OCI-LY3 (cell line): ENCODE measurements at regions not wholly inside any gene's neighbourhood (a gene's known extent, or its start where the extent isn't known, plus 50 kb on each side); places are given as distances from the start of the nearest gene placed in this dataset.
A peak's percentile ranks its signal among the peaks of the same experiment; 100 is the strongest.

Experiments
- H2AFZ ChIP-seq: fragments of 200-600, 300-600 bp; shearing (Covaris generic); 2 replicates; pipeline ENCODE4 v1.6.0; 2014; ENCODE audit warnings: antibody characterized with exemption, low read depth, low read length
- H3K27ac ChIP-seq: fragments of 200-600, 300-600 bp; sonication (generic); 2 replicates; pipeline ENCODE4 v1.5.1; 2014; ENCODE audit warnings: mild to moderate bottlenecking, low read length, moderate library complexity, mixed read lengths
- H3K27me3 ChIP-seq: fragments of 200-600, 300-600 bp; sonication (generic); 2 replicates; pipeline ENCODE4 v1.6.1; 2014; ENCODE audit warnings: low read depth, low read length, mixed read lengths
- H3K36me3 ChIP-seq: fragments of 200-600, 300-600 bp; sonication (generic); replicated peaks from 2 replicates; pipeline ENCODE3; 2014; ENCODE audit warnings: low read depth, low read length, mixed read lengths
- H3K4me1 ChIP-seq: fragments of 300-600, 200-600 bp; sonication (generic); 2 replicates; pipeline ENCODE4 v1.6.1; 2014; ENCODE audit warnings: low read length, mixed read lengths
- H3K4me2 ChIP-seq: fragments of 200-600, 300-600 bp; sonication (generic); 2 replicates; pipeline ENCODE4 v1.6.1; 2014; ENCODE audit warnings: low read length, mixed read lengths
- H3K4me3 ChIP-seq: fragments of 300-600, 200-600 bp; sonication (generic); 2 replicates; pipeline ENCODE4 v1.5.1; 2014; ENCODE audit warnings: antibody characterized with exemption, mild to moderate bottlenecking, low read length, moderate library complexity
- H3K79me2 ChIP-seq: fragments of 300-600, 200-600 bp; shearing (Covaris generic); 2 replicates; pipeline ENCODE4 v1.6.1; 2014; ENCODE audit warnings: mild to moderate bottlenecking, low read length, mixed read lengths
- H3K9ac ChIP-seq: fragments of 300-600, 200-600 bp; shearing (Covaris generic); 2 replicates; pipeline ENCODE4 v1.6.0; 2014; ENCODE audit warnings: mild to moderate bottlenecking, low read length, moderate library complexity
- H3K9me3 ChIP-seq: fragments of 200-600, 300-600 bp; shearing (Covaris generic); 2 replicates; pipeline ENCODE4 v1.6.1; 2014; ENCODE audit warnings: low read length, mixed read lengths; ENCODE audit not compliant: insufficient read depth
- H4K20me1 ChIP-seq: fragments of 200-600, 300-600 bp; sonication (generic); 2 replicates; pipeline ENCODE4 v1.6.1; 2016; ENCODE audit warnings: low read length, mixed read lengths; ENCODE audit not compliant: insufficient read depth
- CTCF ChIP-seq: fragments of 200-600, 300-600 bp; sonication (generic); IDR thresholded peaks from 2 replicates; pipeline ENCODE4 v1.5.1; 2014; ENCODE audit warnings: antibody characterized with exemption, low read length, low read depth
- EZH2phosphoT487 ChIP-seq: fragments of 200-600 bp; shearing (Covaris generic); IDR thresholded peaks from 2 replicates; pipeline ENCODE4 v1.6.1; 2018; ENCODE audit warnings: antibody characterized with exemption, mixed run types, low read depth

- no peak overlapping the region for H3K9ac ChIP-seq
- no peak overlapping the region for H3K27ac ChIP-seq
- H4K20me1 ChIP-seq, result no peaks in the 10 kb centered on the region
- H2AFZ ChIP-seq, result no peak overlapping the region
- H3K4me3 ChIP-seq, result no peak overlapping the region
- TF ChIP-seq EZH2phosphoT487 (no peak), CTCF (no peak)
- H3K79me2 ChIP-seq, result no peaks in the 10 kb centered on the region
- no peaks in the 10 kb centered on the region for H3K9me3 ChIP-seq
- H3K36me3 ChIP-seq, result no peaks in the 10 kb centered on the region
- peaks cover 12% of the 10 kb centered on the region for H3K4me1 ChIP-seq
- H3K4me2 ChIP-seq, result 0 out of 2 replicates have a peak overlapping the region, but pooled peaks have one; percentile 3
- H3K27me3 ChIP-seq, result no peaks in the 10 kb centered on the region
Observed at GRCh38 chr3:30347679-30348216, 258.7 kb upstream of the TGFBR2 start.

- Histone ChIP-seq H3K9me3 (no peaks in the 10 kb centered on the region), H3K4me3 (no peak overlapping the region), H3K4me1 (peaks cover 20% of the 10 kb centered on the region), H3K4me2 (no peak overlapping the region), H2AFZ (no peak overlapping the region), H3K9ac (no peak overlapping the region), H3K27ac (no peak overlapping the region), H3K79me2 (no peaks in the 10 kb centered on the region), H3K36me3 (no peaks in the 10 kb centered on the region), H4K20me1 (no peaks in the 10 kb centered on the region), H3K27me3 (no peaks in the 10 kb centered on the region)
- TF ChIP-seq EZH2phosphoT487 (no peak), CTCF (no peak)
Observed at GRCh38 chr3:30349507-30349906, 256.9 kb upstream of the TGFBR2 start.

GRCh38 chr3:30350011-30350410, 256.4 kb upstream of the TGFBR2 start:
- H3K4me3 ChIP-seq, result no peak overlapping the region
- no peaks in the 10 kb centered on the region for H3K27me3 ChIP-seq
- TF ChIP-seq CTCF (no peak), EZH2phosphoT487 (no peak)
- H3K4me2 ChIP-seq, result no peak overlapping the region
- no peaks in the 10 kb centered on the region for H3K36me3 ChIP-seq
- H3K4me1 ChIP-seq, result peaks cover 20% of the 10 kb centered on the region
- no peak overlapping the region for H3K27ac ChIP-seq
- H2AFZ ChIP-seq, result no peak overlapping the region
- H3K79me2 ChIP-seq, result no peaks in the 10 kb centered on the region
- H3K9me3 ChIP-seq, result no peaks in the 10 kb centered on the region
- no peaks in the 10 kb centered on the region for H4K20me1 ChIP-seq
- no peak overlapping the region for H3K9ac ChIP-seq

GRCh38 chr3:30350901-30351300, 255.5 kb upstream of the TGFBR2 start:
- Histone ChIP-seq H3K79me2 (no peaks in the 10 kb centered on the region), H3K4me3 (no peak overlapping the region), H2AFZ (no peak overlapping the region), H4K20me1 (no peaks in the 10 kb centered on the region), H3K9ac (no peak overlapping the region), H3K36me3 (no peaks in the 10 kb centered on the region), H3K4me1 (peaks cover 23% of the 10 kb centered on the region), H3K27me3 (0 out of 2 replicates have a peak, but pooled peaks cover 2% of the 10 kb centered on the region), H3K9me3 (no peaks in the 10 kb centered on the region), H3K27ac (no peak overlapping the region), H3K4me2 (no peak overlapping the region)
- TF ChIP-seq EZH2phosphoT487 (no peak), CTCF (no peak)
